GM12892 (cell line): ENCODE measurements at regions not wholly inside any gene's neighbourhood (a gene's known extent, or its start where the extent isn't known, plus 50 kb on each side); places are given as distances from the start of the nearest gene placed in this dataset.

Experiments used
- POLR2AphosphoS5 ChIP-seq: IDR thresholded peaks from 2 replicates; pipeline ENCODE4 v1.6.1; 2011; ENCODE audit warnings: low read depth, low read length, control low read depth
- TAF1 ChIP-seq: IDR thresholded peaks from 2 replicates; pipeline ENCODE4 v1.6.1; 2011; ENCODE audit warnings: low read depth, mild to moderate bottlenecking, control low read depth, low read length, borderline replicate concordance

DNA sequence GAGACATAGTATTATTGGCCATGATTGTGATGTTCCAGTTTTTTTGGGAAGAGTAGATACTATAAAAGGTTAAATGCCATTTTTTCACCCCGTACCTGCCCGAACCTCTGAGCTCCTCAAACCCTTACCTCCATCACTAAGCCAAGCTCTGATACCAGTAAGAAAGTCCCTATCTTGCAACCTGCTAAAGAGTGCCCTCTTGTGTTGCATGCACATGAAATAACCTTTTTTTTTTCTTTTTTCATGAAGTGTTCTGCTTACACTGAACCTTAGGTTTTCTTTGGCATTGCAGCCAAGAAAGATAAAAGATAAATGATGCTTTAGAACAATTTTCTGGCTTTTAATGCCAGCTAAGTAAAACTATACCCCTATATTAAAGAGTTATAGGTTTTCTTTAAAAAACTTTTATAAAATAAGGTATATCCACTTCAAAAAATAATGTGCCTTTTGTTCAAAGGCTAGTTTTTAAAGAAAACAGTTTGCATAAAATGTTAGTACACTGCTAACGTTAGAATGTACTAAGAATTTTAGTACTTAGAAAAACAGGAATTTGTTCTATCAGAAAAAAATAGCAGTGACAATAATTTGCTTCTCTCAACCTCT, 295.3 kb upstream of the PMFBP1 start:
- TF ChIP-seq TAF1 (no peak), POLR2AphosphoS5 (no peak)
